Vagina (tissue), 2 donors: ENCODE measurements at regions not wholly inside any gene's neighbourhood (a gene's known extent, or its start where the extent isn't known, plus 50 kb on each side); places are given as distances from the start of the nearest gene placed in this dataset.

Experiments
- POLR2A ChIP-seq, 2 donors: fragments of 450-650 bp; IDR thresholded peaks; one replicate each; pipeline ENCODE4 v1.6.1; 2017; ENCODE audit warnings: antibody characterized with exemption in 2 of 2, mild to moderate bottlenecking in 2 of 2, moderate library complexity in 2 of 2
- POLR2AphosphoS5 ChIP-seq, 2 donors: sonication (generic); formaldehyde crosslinking; IDR thresholded peaks; one replicate each; pipeline ENCODE4 v1.9.0; 2017; ENCODE audit warnings: antibody characterized with exemption in 2 of 2, mild to moderate bottlenecking in 2 of 2, low read depth in 1 of 2; ENCODE audit not compliant: insufficient read depth in 1 of 2

DNA sequence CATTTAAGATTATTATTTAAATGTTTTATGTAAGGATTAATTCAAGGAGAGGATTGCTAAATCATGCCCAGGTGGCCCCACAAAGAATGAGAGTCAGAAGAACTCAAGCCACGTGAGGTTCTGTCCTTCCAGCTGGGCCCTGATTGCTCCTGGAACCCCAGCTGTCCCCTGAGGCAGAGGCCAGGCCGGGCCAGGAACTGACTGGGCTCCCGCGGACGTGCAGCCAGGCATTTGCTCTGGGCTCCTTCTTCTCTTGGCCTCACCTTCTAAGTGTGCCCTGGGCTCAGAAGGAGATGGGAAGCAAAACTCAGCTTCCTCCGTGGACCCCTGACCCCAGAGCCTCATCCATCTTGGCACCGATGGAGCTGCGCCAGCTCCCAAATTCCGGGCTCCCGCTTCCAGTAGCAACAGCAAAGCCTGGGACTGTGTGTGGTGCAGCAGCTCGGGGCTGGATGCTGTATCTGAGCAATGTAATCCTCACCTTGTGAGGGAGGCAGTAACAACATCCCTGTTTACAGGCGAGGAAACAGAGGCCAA lies 250.6 kb upstream of the PPP2R2D start:
- no peak for TF ChIP-seq POLR2A (IDR thresholded peaks at IDR 0.05)
- no peak for TF ChIP-seq POLR2AphosphoS5 (IDR thresholded peaks at IDR 0.05; ENCODE audit: insufficient read depth in 1 of 2, low read depth in 1 of 2)
